ENCODE measurements at regions not wholly inside any gene's neighbourhood (a gene's known extent, or its start where the extent isn't known, plus 50 kb on each side); places are given as distances from the start of the nearest gene placed in this dataset.

DNA sequence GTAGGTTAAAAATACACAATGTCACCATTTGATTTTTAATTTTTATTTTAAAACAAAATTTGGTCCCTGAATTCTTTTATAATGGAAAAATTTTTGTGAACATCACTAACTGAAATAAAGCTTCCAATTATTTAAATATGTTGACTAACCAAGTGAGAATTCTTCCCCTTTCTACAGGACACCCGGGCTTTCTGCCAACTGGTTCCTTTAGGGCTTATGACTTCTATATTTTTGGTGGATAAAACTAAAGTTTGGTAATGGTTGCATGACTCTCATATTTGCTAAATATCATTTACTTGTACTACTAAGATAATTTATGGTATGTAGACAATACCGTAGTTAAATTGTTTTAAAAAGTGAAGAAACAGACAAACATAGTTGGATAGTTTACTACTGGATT lies 291.0 kb upstream of the DOK6 start:
- DNase-seq, result peak; percentile 29

DNA sequence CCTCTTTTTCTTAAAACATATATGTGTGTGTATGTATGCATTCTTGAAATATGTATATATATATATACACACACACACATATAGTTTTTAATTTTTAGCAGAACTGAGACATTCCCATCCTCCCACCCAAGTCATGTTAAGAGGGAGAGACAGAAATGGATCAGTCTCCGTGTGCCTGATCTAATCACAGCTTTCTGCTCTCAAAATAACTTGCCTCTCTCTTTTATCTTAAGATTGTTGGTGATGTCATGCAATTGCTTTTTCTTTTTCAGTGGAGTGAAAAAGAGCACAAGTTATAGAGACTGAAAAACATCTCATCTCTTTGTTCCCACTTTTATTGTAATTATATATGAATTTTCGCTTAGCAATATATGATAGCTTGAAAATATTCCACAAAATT lies 279.9 kb upstream of the DOK6 start:
- no peak for DNase-seq

DNA sequence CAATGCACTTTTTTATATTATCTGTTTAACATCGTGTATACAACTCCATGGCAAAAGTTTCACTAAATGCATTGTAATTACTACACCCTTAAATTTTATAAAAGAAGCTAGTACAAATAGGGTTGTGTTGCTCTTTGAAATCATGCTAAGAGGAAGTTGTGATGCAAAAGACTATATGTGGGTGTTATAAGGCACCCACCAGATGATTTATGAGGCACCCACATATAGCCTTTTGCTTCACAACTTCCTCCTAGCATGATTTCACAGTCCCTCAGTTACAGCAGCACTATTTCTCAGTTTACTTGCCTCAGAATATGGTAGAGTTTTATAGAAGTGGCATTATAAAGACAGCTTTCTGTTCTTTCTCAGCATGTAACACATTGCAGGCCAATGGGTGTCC lies 277.3 kb upstream of the DOK6 start:
- DNase-seq, result no peak

DNA sequence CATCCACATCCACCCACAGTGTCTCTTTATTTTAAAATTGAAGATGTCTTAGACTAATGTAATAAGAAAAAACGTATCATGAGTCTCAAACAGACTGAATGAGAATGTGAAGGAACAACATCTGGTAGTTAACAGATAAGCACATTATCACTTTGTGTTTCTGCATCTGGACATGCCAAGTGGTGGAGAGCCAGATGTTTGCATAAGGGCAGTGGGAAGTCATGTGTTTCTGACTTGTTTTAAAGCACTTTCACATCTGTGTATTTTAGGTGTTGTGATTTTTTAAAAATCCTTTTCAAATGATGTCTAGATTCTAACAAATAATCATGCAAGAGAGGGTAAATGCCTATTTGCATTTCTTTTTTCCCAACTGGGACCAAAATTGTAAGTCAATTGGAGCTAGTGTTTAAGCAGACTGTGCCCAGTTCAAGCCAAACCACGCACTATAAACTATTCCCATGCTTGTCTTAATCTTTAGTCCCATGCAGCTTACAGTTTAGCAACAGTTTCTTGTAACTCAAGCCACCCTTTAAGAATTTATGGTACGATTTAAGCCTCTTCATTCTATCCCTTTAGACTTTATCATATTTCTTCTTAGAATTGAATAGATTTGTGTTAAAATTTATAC lies 272.7 kb upstream of the DOK6 start:
- DNase-seq, result no peak

DNA sequence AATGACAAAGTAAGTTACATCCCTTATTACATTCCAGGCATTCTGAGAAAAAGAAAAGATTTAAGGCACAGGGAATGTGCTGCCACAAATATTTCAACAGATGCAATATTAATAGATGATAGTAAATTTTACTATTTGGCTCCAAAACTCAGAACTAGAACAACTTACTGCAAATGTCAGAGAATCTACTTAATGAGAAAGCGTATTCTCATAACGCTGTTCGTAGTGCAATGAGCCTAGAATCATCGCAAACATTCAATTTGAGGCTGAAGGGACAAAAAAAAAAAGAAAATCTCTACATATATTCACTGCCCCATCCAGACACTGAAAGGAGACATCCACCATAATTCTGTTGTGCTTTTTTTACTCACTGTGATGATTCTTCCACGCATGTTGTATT lies 272.1 kb upstream of the DOK6 start:
- DNase-seq, result no peak

DNA sequence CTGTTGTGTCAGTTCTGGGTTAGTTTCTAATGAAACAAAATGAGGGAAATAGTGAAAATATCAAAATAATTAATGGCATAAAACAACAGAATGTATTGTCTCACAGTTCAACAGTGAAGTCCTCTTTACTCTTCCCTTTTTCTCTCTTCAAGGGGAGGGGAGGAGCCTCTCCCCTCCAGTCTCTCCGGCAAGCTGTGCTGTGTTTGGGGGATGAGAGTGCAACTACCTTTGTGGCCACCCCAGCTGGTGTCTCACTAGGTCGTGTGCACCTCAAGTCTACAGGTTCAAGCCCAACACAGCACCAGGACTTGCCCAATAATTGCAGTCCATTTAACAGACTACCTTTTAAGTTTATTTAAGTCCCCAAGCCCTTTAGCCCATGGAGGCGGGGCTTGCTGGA lies 271.7 kb upstream of the DOK6 start:
- no peak for DNase-seq

DNA sequence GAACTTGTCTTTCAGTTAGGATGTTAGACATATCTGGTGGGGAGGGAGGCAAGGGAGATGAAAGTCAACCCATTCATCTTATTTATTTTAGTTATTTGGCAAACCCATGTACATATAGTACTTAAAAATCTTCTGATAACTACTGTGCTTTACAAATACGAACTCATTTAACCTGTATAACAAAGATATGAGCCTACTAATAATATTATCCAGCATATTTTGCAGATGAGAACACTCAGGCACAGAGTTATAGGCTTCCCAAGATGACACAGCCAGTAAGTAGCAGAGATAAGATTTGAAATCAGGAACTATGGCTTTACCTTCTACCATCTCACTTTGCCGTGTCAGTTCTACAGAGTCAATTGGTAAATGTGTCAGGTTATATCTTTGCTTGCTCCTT lies 262.6 kb upstream of the DOK6 start:
- DNase-seq, result no peak

DNA sequence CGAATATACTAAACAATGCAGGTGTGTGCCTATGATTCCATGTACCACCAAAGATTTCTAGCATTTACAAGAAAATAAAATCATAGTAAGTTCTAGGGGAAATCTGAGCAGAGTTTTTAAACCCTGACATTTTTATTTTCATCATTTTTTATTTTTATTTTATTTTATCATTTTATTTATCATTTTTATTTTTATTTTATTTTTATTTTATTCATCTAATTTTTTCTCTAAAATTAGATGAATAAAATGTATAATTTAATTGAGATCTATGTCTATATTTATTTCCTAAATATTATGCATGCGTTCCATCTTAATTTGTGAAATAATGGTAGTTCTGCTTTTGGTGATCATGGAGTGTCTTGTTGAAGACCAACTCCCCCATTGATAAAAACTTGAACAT lies 257.6 kb upstream of the DOK6 start:
- DNase-seq, result no peak

DNA sequence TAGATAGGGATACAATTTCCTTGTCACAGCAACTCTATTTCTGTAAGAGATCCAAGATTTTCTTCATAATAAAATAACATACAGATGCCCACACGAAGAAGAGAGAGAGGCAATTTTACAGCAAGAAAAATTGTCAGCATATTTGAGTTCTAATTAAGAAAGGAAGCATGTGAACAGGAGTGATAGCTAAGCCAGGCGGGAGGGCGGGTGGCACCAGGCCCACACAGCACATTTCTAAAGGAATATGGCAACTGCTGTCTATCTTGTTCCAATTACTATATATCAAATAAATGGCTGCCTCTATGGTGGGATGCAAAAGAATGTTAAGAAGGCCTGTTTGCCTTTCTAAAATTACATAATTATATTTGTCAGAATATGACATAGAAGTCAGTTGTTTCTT lies 248.3 kb upstream of the DOK6 start:
- DNase-seq, result no peak

DNA sequence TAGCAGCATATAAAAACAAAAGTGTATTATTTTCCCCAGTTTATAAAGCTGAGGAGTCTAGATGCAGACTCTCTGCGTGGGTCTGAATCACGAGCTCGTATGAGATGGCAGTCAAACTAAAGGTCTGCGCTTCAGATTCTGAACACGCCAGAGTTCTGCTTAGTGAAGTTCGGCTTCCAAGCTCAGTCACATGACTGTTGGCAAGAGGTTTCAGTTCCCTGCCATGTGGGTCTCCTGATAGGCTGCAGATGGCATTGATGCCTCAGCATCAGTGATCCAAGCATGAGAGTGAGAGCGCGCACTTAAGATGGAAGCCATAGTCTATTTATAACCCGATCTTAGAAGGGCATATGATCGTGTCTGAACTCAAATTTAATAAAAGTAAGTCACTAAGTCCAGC lies 242.8 kb upstream of the DOK6 start:
- DNase-seq, result no peak

DNA sequence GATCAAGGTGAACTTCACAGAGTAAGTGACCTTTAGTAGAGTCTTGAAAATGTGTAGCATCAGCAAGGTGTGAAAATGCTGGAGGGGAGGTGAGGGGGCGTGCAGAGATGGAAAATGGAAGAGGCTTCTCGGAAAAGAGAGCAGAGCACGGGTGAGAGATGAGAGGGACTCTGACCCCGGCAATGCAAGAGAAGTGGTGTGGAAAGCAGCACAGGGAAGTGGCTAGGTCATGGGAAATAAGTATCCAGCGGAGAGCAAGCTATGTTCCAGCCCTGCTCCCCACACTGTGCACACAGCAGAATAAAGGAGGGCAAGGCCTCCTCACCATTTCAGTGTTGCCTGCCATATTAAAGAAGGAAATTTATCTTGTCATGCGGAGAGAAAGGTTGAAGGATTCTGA lies 241.7 kb upstream of the DOK6 start:
- DNase-seq, result no peak

DNA sequence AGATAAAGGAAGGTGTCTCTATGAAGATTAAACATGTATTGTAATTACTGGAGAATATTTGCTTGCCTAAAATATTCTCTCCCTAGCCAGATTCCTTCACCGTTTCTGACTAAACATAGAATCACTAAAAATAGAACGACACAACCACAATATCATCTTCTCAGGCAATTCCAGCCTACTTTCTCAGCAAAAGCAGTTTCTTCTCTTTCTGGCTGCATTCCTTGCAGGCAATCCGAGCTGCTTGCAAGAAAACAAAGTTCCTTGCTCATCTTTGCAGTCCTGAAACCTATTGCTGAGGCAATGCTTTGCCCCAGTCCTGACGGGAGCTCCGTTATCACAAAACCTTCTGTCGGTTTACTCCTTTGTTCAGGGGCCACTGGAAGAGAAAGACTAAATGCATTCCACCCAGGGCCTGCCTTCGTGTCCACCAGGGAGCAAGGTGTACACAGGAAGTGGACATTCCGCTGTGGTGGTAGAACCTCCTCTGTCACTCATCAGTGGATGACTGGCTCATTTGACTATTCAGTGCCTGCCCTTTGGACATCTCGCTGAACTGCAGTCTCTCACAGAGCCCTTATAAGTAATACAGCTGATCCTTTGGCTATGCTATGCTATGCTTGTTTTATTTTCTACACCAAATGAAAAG lies 239.2 kb upstream of the DOK6 start:
- no peak for DNase-seq

DNA sequence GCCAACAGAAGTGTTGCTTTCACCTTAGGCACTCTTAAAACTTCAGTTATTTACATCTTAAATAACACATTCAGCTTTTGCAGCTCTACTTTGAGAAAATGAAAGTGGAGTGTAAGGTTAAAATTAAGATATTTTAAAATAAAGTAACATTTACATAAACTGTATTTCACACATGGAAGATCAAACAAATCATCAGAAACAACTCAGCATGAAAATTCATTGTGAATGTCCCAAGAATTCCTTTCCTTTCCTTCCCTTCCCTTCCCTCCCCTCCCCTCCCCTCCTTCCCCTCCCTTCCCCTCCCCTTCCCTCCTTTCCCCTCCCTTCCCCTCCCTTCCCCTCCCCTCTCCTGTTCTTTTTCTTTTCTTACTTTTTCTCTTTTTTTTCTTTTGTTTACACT lies 238.0 kb upstream of the DOK6 start:
- no peak for DNase-seq

DNA sequence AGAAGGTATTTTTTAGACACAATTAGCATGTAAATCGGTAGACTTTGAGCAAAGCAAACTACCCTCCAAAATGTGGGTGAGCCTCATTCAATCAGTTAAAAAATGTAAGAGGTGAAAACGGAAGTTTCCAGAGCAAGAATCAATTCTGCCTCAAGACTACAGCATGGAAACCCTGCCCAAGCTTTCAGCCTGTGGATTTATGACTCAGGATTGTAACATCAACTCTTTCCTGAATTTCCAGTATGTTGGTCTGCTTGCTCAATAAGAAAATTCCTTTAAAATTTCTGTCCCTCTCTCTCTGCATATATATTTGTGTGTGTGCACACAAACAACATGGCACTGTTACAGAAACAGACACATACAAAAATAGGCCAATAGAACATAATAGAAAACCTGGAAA lies 228.6 kb upstream of the DOK6 start:
- peak; percentile 21 for DNase-seq

DNA sequence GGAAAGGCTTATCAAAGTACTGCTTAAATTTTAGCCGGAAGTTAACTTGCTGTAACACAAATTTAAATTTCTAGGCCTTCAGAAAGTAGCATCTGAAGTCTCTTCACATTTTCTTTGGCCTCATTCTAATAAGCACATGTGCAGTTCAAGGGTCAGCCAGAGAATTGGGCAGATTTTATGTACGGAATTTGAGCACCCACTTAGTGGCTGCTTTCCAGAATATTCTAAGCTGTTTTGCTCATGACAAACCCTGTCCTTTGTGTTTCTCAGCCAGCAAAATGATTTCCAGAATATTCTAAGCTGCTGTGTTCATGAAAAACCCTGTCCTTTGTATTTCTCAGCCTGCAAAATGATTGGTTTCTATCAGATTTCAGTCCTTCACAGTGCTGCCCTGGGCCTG lies 225.0 kb upstream of the DOK6 start:
- DNase-seq, result no peak

DNA sequence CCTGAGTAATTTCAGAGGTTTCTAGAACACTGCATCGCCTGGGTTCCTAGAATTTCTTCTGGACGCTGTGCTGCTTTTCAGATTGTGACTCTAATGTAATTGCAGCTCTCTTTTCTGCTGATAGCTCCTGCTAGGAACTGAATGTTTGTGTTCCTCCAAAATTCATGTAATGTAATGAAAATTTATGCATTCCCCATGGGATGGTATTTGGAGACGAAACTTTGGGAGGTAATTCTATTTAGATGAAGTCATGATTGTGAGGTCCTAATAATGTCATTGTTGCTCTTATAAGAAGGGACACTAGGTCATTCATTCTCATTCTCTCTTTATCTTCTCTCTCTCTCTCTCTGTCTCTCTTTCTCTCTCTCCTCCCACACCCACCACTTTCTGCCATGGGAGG lies 223.9 kb upstream of the DOK6 start:
- DNase-seq, result no peak

DNA sequence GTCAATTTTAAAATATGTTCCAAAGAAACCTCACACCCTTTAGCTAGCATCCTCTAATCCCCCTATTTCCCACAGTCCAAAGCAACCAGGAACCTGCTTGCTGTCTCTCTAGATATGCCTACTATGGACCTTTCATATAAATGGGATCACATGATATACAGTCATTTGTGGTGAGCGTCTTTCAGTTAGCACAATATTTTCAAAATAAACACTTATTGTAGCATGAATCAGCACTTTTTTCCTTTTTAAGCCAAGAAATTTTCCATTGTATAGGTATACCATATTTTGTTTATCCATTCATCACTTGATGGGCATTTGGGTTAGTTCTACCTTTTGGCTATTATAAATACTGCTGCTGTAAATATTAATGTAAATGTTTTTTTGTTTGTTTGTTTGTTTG lies 223.0 kb upstream of the DOK6 start:
- peak; percentile 27 for DNase-seq

DNA sequence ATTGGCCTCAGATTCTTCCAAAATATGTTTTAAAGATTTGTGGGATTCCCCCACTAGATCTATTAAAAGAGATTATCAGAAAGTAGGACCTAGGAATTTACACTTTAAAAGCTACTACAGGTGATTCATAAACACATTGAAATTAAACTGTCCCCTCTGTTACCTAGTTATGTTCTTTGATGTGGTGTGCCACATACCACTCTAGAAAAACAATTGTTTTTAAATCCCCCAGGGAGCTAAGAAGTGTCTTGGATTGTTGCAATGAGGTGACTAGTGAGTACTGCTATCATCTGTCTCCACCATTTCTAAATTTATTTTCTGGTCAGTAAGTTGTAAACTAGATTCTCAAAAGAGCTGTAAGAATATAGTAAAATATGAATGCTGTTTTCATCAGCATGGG lies 214.5 kb upstream of the DOK6 start:
- no peak for DNase-seq

DNA sequence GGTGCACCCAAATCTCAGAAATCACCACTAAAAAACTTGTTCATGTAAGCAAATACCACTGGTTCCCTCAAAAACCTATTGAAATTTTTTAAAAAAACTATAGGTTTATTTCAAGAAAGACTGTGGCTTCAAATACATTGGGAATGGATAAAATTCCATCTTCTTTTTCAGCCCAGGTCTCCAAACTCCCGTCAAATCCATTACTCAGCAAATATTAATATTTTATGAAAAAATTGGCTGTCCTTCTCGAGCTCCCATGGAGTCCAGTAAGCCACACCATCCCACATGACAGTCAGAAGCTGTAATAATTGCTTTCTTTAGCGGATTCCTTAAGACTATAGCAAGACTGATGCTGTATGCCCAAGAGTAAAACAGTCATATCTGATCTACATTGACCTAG lies 204.4 kb upstream of the DOK6 start:
- DNase-seq, result no peak

DNA sequence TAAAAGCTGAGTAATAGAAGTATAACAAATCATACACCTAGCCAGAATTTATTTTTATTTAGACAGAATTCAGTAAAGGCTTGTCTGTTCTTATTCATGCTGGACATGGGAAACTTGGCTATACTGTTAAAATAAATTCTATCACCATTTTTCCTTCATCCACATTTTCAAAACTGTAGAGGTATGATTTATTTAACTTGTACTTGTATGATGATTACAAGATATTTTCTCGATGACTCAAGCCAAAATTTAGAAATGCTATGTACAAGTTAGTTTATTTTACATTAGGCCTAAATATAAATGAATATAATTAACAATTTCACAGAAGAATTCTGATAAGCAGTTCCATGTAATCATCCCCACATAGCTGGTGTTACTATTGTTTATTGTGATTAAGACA lies 194.8 kb upstream of the DOK6 start:
- DNase-seq, result no peak

DNA sequence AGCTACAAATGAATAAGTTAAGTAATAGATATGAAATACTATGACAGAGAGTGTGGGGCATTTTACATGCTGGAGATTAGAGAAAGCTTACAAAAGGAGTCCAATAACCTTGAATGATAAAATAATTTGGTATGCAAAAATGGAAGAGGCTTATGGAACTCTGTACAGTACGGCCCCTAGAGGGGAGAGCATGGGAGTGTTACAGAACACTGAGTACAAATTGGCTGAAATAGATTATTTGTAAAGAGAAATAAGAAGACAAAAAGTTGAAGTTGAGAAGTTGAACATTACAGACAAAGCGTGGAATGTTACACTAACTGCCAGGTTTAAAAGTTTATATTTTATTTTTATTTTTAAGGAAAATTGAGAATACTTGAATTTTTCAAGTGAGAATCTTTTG lies 192.1 kb upstream of the DOK6 start:
- DNase-seq, result no peak

DNA sequence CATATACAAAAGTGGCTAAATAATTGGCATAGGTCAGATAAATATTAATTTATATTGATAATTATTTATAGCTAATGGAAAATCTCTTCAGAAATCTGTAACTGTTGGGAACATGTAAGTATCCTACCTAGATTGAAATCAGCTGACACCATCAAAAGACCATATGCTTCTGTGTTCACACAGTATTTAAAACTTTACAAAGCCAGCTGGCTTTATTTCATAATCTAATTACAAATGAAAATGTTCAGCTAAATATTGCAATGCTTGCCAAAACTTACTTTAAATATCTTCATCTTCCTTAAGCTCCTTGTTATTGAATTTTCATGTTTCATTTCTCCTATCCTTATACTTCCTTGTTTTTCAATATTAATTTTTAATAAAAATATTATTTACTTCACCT lies 190.9 kb upstream of the DOK6 start:
- no peak for DNase-seq

DNA sequence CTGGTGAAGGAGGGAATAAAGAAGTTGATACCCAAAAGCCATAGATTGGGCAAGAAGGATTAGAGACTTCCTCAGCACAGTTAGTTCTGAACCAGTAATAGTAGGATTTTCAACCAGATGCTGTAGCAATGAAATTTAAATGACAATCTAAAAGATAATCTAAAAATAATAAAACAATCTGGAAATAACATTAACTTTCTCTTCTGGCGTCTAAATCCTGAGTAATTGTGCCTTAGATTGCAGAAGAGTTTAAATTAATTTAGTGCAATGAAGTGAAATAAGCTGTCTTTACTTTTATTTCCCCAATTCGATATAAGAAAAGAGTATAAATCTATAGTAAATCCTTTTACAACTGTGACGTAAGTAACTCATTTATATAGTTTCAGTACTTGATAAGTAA lies 186.8 kb upstream of the DOK6 start:
- DNase-seq, result no peak

DNA sequence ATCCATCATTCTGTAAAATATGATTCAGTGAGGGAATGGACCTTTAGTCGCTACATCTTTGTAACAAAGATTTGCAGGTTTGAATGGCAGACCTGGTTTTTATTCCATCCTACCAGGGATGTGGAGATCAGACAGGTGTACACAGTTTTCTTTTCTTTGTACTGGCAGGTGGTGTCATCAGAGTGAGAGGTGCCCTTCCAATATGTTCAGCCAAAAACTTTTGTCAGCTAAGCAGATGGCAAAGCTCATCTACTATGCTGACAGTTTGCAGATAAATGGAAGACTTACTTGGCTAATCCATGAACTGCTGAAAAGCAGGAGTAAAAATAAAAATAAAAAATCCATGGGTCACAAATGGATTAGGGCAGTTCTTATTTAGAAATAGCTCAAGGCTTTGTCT lies 185.5 kb upstream of the DOK6 start:
- no peak for DNase-seq

DNA sequence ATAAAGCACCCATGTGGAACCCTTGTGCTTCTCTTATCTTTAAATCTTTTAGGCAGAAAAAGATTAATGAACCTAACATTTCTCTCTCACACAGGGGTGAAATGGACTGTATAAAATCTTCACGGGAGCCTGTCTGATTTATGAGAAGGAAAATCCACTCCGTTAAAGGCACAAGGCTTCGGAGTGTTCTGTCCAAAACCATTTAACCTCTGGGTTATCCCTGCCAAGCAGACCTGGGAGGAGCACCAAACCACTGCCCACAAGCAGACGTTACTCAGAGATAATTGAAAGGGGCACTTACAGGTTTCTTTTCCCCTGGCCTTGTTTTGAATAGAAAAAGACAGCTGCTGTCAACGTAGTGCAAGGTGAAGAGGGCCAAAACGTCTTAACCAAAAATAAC lies 184.4 kb upstream of the DOK6 start:
- no peak for DNase-seq
